AG20443 (cell line): ENCODE measurements at regions not wholly inside any gene's neighbourhood (a gene's known extent, or its start where the extent isn't known, plus 50 kb on each side); places are given as distances from the start of the nearest gene placed in this dataset.

Experiments
- DNase-seq: peaks from one replicate; pipeline ENCODE4 v3.0.0; 2012; ENCODE audit warnings: low spot score, mixed read lengths

DNA sequence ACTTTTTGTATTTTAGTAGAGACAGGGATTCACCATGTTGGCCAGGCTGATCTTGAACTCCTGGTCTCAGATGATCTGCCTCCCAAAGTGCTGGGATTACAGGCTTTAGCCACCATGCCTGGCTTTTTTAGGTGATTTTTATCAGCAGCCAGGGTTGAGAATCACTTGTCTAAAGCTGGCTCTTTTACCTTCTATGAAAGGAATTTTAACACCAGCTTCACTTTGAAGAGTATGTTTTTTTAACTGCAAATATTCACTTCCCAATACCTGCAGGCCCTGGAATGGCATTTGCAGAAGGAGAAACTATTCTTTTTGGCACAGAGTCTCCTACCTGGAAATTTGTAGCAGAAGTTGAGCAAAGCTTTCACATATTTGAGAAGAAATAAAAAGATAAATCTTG is 63.6 kb upstream of the NAA20 start:
- DNase-seq = no peak

DNA sequence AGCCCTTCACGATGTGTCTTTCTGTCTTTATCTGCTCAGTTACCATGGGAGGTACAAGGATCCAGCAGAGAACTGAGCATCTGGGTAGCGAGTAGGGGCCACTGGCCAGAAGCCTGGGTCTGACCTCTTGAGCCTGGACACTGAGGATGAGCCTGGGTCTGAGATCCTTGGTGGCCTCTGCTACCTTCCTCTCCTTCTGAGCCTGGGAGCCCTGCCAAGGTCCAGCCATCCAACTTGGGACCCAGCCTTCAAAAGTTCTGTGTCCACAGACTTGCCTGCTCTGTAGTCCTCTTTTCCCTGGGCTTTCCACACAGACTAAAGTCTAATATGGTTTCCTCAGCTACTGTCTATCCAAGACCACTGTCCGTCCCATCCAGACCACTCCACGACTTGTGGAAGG is 60.2 kb upstream of the NAA20 start:
- DNase-seq = no peak

DNA sequence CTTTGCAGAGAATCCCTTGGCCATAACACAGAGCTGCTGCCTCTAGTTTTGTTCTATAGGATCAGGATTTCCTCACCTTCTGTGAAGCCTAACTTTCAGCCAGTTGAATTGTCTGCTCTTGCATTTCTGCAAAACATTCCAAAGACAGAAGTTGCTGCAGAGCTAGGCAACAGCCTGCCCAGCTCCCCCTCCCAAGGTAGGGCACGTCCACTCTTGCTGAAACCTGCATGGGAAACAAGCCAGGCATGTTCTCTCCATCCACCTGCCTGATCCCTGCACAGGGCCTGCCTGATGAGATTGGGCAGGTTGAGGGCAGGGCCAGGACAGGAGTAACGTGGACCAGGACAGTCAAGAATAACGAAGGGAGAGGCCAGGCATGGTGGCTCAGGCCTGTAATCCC is 58.9 kb upstream of the NAA20 start:
- no peak for DNase-seq

DNA sequence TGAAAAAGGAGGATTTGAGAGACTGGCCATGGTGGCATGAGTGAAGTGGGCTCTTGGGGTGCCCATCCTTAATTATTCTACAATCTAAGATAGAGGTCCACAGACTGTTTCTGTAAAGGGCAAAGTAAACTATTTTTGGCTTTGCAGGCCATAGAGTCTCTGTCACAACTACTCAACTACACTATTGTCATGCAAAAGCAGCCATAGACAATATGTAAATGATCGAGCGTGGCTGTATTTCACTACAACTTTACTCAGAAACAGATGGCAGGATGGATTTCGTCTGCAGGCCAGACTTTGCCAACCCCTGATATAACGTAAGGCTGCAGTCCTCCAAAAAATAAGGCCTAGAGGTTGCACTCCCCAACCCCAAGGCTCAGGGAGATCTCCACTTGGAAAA is 58.2 kb upstream of the NAA20 start:
- DNase-seq = no peak

DNA sequence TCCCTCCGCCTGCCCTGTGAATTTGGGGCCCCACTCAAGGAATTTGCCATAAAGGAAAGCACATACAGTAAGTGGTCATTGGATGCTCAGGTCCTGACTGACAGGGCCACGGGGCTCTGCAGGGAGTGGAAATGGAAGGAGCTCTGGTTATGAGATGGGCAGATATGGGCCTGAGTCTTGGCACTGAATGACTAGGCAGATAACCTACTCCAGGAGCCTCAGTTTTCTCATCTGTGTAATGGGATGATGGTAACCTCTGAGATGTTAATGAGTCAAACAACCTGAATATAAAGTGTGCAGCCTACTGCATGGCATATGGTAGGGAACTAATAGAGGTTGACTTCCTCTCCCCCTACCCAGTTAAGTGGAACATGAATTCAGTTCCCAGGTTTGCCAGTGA is 56.4 kb upstream of the NAA20 start:
- DNase-seq = no peak

DNA sequence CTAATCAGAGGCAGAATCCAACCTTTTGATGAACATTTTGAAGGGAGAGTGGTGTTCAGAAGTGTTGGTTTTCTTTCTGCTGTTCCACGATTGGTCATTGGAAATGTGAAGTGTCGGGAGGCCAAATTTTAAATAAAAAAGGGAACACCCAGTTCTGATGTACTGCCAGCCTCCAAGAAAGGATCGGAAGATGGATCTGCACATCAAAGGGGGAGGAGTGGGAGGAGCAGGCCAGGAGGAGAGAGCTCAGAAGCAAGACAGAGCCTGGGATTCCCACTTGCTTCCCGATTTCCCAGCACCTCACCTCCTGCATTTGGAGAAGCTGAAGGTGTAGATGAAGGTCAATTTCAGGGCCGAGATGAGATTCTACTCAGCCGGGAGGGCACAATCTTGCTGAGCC is 55.9 kb upstream of the NAA20 start:
- DNase-seq = no peak

DNA sequence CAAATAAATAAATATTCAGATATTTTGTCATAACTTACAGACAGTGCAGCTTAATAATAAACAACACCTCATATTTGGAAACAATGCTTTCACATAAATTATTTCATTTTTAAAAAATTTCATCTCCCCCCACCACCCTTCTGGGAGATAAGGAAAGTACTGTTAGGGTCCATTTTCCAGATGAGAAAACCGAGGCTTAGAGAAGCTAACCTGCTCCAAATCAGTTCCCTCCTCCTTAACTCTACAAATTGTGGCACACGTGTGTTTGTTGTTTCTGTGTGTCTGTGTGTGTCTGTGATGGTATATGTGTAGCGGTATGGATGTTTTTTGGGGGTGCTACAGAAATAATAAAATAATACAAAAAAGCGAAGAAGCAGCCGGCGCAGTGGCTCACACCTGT is 54.2 kb upstream of the NAA20 start:
- no peak for DNase-seq

DNA sequence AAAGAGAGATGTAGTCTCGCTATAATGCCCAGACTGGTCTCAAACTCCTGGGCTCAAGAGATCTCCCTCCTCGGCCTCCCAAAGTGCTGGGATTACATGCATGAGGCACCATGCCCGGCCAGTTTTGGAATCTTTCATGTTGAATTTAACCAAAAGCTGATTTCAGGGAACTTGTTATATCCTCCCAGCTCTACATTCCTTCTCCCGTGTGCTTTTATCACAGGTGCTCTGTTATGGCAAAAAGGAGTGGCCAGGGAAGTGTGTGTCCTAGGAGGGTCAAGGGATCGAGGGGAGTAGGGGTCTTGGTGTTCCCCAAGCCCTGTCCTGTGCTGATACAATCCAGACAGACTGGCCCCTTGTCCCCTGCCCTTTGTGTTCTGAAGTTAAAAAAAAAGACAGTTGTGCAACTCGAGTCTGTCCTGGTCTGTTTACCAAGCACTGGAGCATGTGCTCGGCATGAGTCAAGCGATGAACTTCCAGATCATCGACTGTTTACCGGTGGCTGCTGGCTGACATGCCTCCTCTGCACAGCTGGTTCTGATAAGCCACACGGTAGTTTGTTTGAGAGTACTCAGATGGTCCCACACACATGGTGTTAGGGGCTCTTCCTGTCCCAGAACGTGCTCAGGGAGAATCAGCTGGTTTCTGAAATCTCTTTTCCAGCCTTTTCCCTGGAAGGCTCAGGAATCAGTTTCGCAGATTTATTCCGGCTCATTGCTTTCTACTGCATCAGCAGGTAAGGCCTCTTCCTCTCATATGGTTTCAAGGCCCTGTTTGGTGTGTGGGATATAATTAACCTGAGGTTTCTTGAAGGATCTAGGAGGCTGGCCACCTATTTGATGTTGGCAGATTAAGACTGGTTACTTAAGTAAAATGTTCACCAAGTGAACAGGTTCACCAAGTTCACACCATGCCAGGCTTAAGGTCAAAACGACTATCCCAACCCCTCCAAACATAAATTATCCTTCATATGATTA is 52.6 kb upstream of the NAA20 start:
- peak; percentile 92 for DNase-seq

DNA sequence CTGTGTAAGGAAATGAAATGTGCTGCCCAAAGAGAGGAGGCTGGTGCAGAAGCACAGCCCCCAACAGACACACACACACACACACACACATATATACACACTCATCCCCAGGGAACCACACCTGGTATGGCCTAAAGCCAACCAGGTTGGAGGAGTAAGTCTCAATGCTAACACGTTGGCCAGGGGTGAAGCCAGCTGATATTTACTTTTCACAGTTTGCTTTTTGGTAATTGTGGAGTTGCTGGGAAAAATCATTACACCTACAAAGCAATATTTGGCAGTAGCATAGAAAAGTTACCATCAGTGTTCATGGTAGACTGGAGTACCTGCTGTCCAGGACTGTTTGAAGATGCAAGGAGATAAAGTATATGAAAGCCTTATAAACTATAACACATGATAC is 50.3 kb upstream of the NAA20 start:
- no peak for DNase-seq
